Large intestine (tissue), 3 donors: ENCODE measurements at regions not wholly inside any gene's neighbourhood (a gene's known extent, or its start where the extent isn't known, plus 50 kb on each side); places are given as distances from the start of the nearest gene placed in this dataset.

Experiments
- DNase-seq, 2 donors: peaks; one replicate each; pipeline versions ENCODE4 v3.0.0 to v3.0.0-alpha.2; 2013
- H3K27ac ChIP-seq: one replicate; pipeline ENCODE4 v1.5.1; 2013; ENCODE audit warnings: low read length
- H3K27me3 ChIP-seq: 2 replicates; pipeline ENCODE4 v1.6.1; 2013; ENCODE audit warnings: low read length; ENCODE audit not compliant: control insufficient read depth, insufficient read depth
- H3K36me3 ChIP-seq: 2 replicates; pipeline ENCODE4 v1.6.1; 2013; ENCODE audit warnings: low read length; ENCODE audit not compliant: control insufficient read depth, insufficient read depth
- H3K4me1 ChIP-seq: one replicate; pipeline ENCODE4 v1.6.1; 2013; ENCODE audit warnings: low read length; ENCODE audit not compliant: control insufficient read depth, insufficient read depth
- H3K4me3 ChIP-seq: one replicate; pipeline ENCODE4 v1.5.1; 2013; ENCODE audit warnings: low read length
- H3K9me3 ChIP-seq: one replicate; pipeline ENCODE4 v1.6.1; 2013; ENCODE audit warnings: mild to moderate bottlenecking, low read depth, low read length, moderate library complexity; ENCODE audit not compliant: control insufficient read depth
- WGBS: methylation state at CpG from one replicate; pipeline ENCODE4 v1.1.5; 2013; ENCODE audit warnings: low lambda C conversion rate; ENCODE audit not compliant: insufficient coverage; 5-methylcytosine and 5-hydroxymethylcytosine counted together

GRCh38 chr1:173395762-173396161, 81.4 kb upstream of the PRDX6 start:
- Histone ChIP-seq H3K4me1 (no peaks in the 10 kb centered on the region), H3K27me3 (no peaks in the 10 kb centered on the region), H3K9me3 (no peaks in the 10 kb centered on the region), H3K4me3 (no peak overlapping the region), H3K27ac (no peak overlapping the region), H3K36me3 (no peaks in the 10 kb centered on the region)
- no peak for DNase-seq

GRCh38 chr1:173400387-173400995, 76.6 kb upstream of the PRDX6 start:
- H3K36me3 ChIP-seq: no peaks in the 10 kb centered on the region
- WGBS: no CpG with 5 or more reads among the region's 1 CpG

GRCh38 chr1:173403996-173404395, 73.1 kb upstream of the PRDX6 start:
- WGBS: 100% methylated on average over 1 of the region's 3 CpGs
- no peaks in the 10 kb centered on the region for H3K27me3 ChIP-seq

More at GRCh38 chr1:173400387-173400995, 76.6 kb upstream of the PRDX6 start:
- Histone ChIP-seq H3K4me3 (no peak overlapping the region), H3K27me3 (no peaks in the 10 kb centered on the region), H3K9me3 (no peaks in the 10 kb centered on the region), H3K4me1 (no peaks in the 10 kb centered on the region), H3K27ac (no peak overlapping the region)
- no peak for DNase-seq

GRCh38 chr1:173405281-173405680, 71.9 kb upstream of the PRDX6 start:
- Histone ChIP-seq H3K4me3 (no peak overlapping the region), H3K4me1 (no peaks in the 10 kb centered on the region), H3K27me3 (no peaks in the 10 kb centered on the region), H3K9me3 (no peaks in the 10 kb centered on the region), H3K36me3 (no peaks in the 10 kb centered on the region), H3K27ac (no peak overlapping the region)
- DNase-seq: no peak

More at GRCh38 chr1:173403996-173404395, 73.1 kb upstream of the PRDX6 start:
- Histone ChIP-seq H3K36me3 (no peaks in the 10 kb centered on the region), H3K4me3 (no peak overlapping the region), H3K9me3 (no peaks in the 10 kb centered on the region), H3K4me1 (no peaks in the 10 kb centered on the region), H3K27ac (no peak overlapping the region)
- DNase-seq: no peak

GRCh38 chr1:173405834-173406233, 71.3 kb upstream of the PRDX6 start:
- no peaks in the 10 kb centered on the region for H3K36me3 ChIP-seq
- H3K27me3 ChIP-seq: no peaks in the 10 kb centered on the region
- DNase-seq: no peak
- H3K27ac ChIP-seq: no peak overlapping the region
- no peak overlapping the region for H3K4me3 ChIP-seq
- H3K9me3 ChIP-seq: no peaks in the 10 kb centered on the region
- H3K4me1 ChIP-seq: no peaks in the 10 kb centered on the region
- no CpG with 5 or more reads among the region's 3 CpGs for WGBS

GRCh38 chr1:173406783-173407230, 70.3 kb upstream of the PRDX6 start:
- Histone ChIP-seq H3K27me3 (no peaks in the 10 kb centered on the region), H3K4me3 (no peak overlapping the region), H3K36me3 (no peaks in the 10 kb centered on the region), H3K4me1 (no peaks in the 10 kb centered on the region), H3K27ac (no peak overlapping the region), H3K9me3 (no peaks in the 10 kb centered on the region)
- no peak for DNase-seq
- no CpG with 5 or more reads among the region's 8 CpGs for WGBS

- Histone ChIP-seq H3K36me3 (no peaks in the 10 kb centered on the region), H3K4me1 (no peaks in the 10 kb centered on the region), H3K9me3 (no peaks in the 10 kb centered on the region), H3K27me3 (no peaks in the 10 kb centered on the region), H3K27ac (no peak overlapping the region), H3K4me3 (no peak overlapping the region)
- no peak for DNase-seq
Observed at GRCh38 chr1:173407846-173408245, 69.3 kb upstream of the PRDX6 start.

- H3K27me3 ChIP-seq: no peaks in the 10 kb centered on the region
- H3K27ac ChIP-seq: no peak overlapping the region
- WGBS: 100% methylated on average over 1 of the region's 1 CpG
- H3K4me1 ChIP-seq: peaks cover 8% of the 10 kb centered on the region
- no peak for DNase-seq
- H3K36me3 ChIP-seq: no peaks in the 10 kb centered on the region
- H3K4me3 ChIP-seq: no peak overlapping the region
- H3K9me3 ChIP-seq: no peaks in the 10 kb centered on the region
Observed at GRCh38 chr1:173408886-173409285, 68.2 kb upstream of the PRDX6 start.

GRCh38 chr1:173409613-173410012, 67.5 kb upstream of the PRDX6 start:
- no peaks in the 10 kb centered on the region for H3K27me3 ChIP-seq
- H3K9me3 ChIP-seq: no peaks in the 10 kb centered on the region
- WGBS: no CpG with 5 or more reads among the region's 3 CpGs
- no peak for DNase-seq
- H3K4me1 ChIP-seq: peaks cover 11% of the 10 kb centered on the region
- no peak overlapping the region for H3K27ac ChIP-seq
- H3K36me3 ChIP-seq: no peaks in the 10 kb centered on the region
- no peak overlapping the region for H3K4me3 ChIP-seq

- Histone ChIP-seq H3K27ac (no peak overlapping the region), H3K4me3 (no peak overlapping the region), H3K36me3 (no peaks in the 10 kb centered on the region), H3K4me1 (peaks cover 13% of the 10 kb centered on the region), H3K27me3 (no peaks in the 10 kb centered on the region), H3K9me3 (no peaks in the 10 kb centered on the region)
- WGBS: no CpG with 5 or more reads among the region's 4 CpGs
- no peak for DNase-seq
Observed at GRCh38 chr1:173410133-173410793, 66.9 kb upstream of the PRDX6 start.

GRCh38 chr1:173410794-173411236, 66.3 kb upstream of the PRDX6 start:
- H3K27ac ChIP-seq: no peak overlapping the region
- H3K4me1 ChIP-seq: peaks cover 15% of the 10 kb centered on the region
- no peaks in the 10 kb centered on the region for H3K27me3 ChIP-seq
- H3K9me3 ChIP-seq: no peaks in the 10 kb centered on the region
- no peaks in the 10 kb centered on the region for H3K36me3 ChIP-seq
- WGBS: 86% methylated on average over 1 of the region's 5 CpGs
- no peak overlapping the region for H3K4me3 ChIP-seq
- no peak for DNase-seq
